PFSK-1 (cell line): ENCODE measurements at regions not wholly inside any gene's neighbourhood (a gene's known extent, or its start where the extent isn't known, plus 50 kb on each side); places are given as distances from the start of the nearest gene placed in this dataset.

Experiments used
- FOXP2 ChIP-seq: optimal IDR thresholded peaks from 2 replicates; pipeline ENCODE3; 2011; ENCODE audit warnings: borderline replicate concordance, control low read depth, inconsistent platforms; ENCODE audit not compliant: insufficient read depth; ENCODE audit errors: extremely low read length, extremely low read depth
- POLR2AphosphoS5 ChIP-seq: IDR thresholded peaks from 2 replicates; pipeline ENCODE4 v1.6.1; 2012; ENCODE audit warnings: low read depth, mild to moderate bottlenecking, control low read depth, low read length, moderate library complexity
- SIN3A ChIP-seq: IDR thresholded peaks from 2 replicates; pipeline ENCODE4 v1.6.1; 2012; ENCODE audit warnings: mild to moderate bottlenecking, low read length, moderate library complexity, borderline replicate concordance; ENCODE audit not compliant: insufficient read depth
- TAF1 ChIP-seq: IDR thresholded peaks from 2 replicates; pipeline ENCODE4 v1.6.1; 2012; ENCODE audit warnings: low read length, control low read depth, borderline replicate concordance; ENCODE audit not compliant: insufficient read depth
- TF ChIP-seq, protein P1 (sequence below), 2 experiments: IDR thresholded peaks; 2 replicates each; pipeline versions ENCODE4 v1.6.1 to v1.8.0; 2011 to 2012; ENCODE audit warnings: low read depth in 2 of 2, low read length in 2 of 2, control low read depth in 1 of 2, inconsistent platforms in 1 of 2, mild to moderate bottlenecking in 1 of 2, moderate library complexity in 1 of 2; ENCODE audit not compliant: insufficient read depth in 1 of 2

DNA sequence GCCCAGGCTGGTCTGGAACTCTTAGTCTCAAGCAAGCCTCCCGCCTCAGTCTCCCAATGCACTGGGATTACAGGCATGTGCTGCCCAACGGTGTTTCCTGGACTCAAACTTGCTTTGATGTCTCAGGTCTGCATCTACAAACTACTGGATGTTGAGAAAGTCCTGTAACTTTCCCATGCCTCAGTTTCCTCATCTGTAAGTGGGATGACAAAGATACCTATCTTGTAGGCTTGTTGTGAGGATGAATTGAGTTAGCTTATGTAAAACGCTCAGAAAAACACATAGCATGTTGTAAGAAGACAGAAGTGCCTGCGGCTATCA lies 63.6 kb upstream of the NUDT4 start:
- TF ChIP-seq, protein P1, sequence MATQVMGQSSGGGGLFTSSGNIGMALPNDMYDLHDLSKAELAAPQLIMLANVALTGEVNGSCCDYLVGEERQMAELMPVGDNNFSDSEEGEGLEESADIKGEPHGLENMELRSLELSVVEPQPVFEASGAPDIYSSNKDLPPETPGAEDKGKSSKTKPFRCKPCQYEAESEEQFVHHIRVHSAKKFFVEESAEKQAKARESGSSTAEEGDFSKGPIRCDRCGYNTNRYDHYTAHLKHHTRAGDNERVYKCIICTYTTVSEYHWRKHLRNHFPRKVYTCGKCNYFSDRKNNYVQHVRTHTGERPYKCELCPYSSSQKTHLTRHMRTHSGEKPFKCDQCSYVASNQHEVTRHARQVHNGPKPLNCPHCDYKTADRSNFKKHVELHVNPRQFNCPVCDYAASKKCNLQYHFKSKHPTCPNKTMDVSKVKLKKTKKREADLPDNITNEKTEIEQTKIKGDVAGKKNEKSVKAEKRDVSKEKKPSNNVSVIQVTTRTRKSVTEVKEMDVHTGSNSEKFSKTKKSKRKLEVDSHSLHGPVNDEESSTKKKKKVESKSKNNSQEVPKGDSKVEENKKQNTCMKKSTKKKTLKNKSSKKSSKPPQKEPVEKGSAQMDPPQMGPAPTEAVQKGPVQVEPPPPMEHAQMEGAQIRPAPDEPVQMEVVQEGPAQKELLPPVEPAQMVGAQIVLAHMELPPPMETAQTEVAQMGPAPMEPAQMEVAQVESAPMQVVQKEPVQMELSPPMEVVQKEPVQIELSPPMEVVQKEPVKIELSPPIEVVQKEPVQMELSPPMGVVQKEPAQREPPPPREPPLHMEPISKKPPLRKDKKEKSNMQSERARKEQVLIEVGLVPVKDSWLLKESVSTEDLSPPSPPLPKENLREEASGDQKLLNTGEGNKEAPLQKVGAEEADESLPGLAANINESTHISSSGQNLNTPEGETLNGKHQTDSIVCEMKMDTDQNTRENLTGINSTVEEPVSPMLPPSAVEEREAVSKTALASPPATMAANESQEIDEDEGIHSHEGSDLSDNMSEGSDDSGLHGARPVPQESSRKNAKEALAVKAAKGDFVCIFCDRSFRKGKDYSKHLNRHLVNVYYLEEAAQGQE (IDR thresholded peaks at IDR 0.05; ENCODE audit: insufficient read depth in 1 of 2, low read depth in 2 of 2, low read length in 2 of 2) = no peak
- TF ChIP-seq FOXP2 (no peak), SIN3A (no peak), POLR2AphosphoS5 (no peak), TAF1 (no peak)

DNA sequence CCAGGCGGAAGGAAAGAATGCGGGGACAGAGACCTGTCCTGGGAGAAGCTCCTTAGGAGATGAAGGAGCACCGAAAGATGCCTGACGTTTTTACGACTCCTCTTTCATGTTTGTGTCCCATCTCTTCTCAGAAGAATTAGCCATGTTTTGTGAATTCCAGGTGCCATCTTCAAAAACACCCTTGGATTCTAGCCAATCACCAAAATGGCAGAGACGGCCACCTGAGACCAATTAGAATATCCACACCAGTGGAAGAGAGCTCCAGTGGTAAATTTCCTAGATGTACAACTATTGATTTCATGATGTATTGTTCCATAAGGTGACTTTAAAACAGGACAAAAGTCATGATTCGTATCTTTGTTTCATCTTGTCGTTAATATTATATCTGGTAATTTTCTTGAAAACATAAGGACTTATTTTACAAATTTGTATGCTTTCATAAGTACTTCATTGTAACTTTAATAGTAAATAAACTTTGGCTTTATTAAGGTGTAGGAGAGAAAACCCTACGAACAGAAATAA lies 62.3 kb upstream of the NUDT4 start:
- TF ChIP-seq FOXP2 (no peak), POLR2AphosphoS5 (no peak), TAF1 (no peak), SIN3A (no peak)
- TF ChIP-seq, protein P1 (IDR thresholded peaks at IDR 0.05; ENCODE audit: insufficient read depth in 1 of 2, low read depth in 2 of 2, low read length in 2 of 2) = no peak

DNA sequence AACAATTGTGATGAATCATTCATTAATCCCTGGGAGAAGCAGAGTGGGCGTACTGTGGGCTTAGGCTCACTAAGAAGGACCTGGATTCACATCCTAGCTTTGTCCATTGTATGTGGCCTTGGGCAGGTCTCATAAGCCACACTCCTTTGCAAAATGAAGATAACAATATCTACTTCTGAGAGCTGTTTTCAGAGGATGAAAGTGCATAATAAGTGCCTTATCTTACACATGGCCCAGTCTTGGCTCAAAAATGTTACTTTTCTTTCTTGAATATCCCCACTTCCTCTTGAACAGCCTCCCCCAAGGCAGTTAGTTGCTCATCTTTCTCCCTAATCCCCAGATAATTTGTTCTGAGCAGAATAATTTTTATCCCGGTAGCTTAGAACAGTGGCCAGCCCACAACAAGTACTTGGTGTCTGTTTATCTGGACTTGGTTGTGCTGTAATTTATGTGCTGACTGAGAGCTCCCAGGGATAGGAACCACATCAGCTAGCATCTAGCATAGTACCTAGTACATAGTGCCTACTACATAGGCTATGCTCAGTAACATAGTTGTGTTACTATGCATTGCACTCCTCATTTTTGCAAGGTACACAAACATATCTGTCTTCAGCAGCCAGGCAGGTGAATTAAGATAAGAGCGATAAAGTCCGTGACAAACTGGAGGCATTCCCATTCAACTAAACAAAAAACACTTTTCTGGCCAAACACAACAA lies 61.7 kb upstream of the NUDT4 start:
- TF ChIP-seq FOXP2 (no peak), SIN3A (no peak), TAF1 (no peak), POLR2AphosphoS5 (no peak)
- TF ChIP-seq, protein P1 (IDR thresholded peaks at IDR 0.05; ENCODE audit: insufficient read depth in 1 of 2, low read depth in 2 of 2, low read length in 2 of 2) = no peak

DNA sequence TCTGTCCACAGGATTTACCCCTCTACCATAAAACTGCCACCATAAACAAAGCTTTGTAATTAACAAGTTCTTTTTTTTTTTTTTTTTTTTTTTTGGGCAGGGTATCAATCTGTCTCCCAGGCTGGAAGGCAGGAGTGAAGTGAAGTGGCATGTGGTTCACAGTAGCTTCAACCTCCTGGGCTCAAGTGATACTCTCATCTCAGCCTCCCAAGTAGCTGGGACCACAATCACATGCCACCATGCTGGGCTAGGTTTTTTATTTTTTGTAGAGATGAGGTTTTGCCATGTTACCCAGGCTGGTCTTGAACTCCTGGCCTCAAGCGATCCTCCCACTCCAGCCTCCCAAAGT lies 61.1 kb upstream of the NUDT4 start:
- no peak for TF ChIP-seq TAF1
- TF ChIP-seq FOXP2 = no peak
- TF ChIP-seq POLR2AphosphoS5 = no peak
- TF ChIP-seq SIN3A = no peak
- TF ChIP-seq, protein P1 (IDR thresholded peaks at IDR 0.05; ENCODE audit: insufficient read depth in 1 of 2, low read depth in 2 of 2, low read length in 2 of 2) = no peak

DNA sequence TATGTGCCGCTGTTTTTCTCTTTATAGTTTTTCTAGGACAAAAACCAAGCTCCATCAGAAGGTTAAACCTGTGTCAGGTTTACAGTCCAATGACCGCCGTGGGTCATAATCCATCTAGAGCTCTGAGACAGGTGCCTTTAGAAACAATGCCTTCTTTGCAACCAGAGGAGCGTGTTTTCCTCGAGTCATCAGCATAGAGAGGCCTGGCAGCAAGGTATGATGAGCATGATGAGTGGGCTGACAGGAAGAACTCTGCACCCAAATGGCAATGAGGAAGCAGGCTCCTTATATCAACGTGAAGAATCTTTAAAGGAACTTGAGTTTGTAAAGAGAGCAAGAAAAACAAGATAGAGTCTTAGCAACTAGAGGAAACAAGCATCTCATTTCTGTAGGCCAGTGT lies 60.5 kb upstream of the NUDT4 start:
- no peak for TF ChIP-seq SIN3A
- no peak for TF ChIP-seq POLR2AphosphoS5
- no peak for TF ChIP-seq FOXP2
- TF ChIP-seq TAF1 = no peak
- TF ChIP-seq, protein P1 (IDR thresholded peaks at IDR 0.05; ENCODE audit: insufficient read depth in 1 of 2, low read depth in 2 of 2, low read length in 2 of 2) = no peak
